Tongue (tissue), 1 donor: ENCODE measurements at regions not wholly inside any gene's neighbourhood (a gene's known extent, or its start where the extent isn't known, plus 50 kb on each side); places are given as distances from the start of the nearest gene placed in this dataset.
"Not testable (repeated sequence)": the region's sequence is repeated elsewhere in the genome, so short reads cannot be mapped to it uniquely, and the experiment has no call there.

Experiments used
- DNase-seq: peaks from one replicate; pipeline ENCODE4 v3.0.0-alpha.2; 2015

DNA sequence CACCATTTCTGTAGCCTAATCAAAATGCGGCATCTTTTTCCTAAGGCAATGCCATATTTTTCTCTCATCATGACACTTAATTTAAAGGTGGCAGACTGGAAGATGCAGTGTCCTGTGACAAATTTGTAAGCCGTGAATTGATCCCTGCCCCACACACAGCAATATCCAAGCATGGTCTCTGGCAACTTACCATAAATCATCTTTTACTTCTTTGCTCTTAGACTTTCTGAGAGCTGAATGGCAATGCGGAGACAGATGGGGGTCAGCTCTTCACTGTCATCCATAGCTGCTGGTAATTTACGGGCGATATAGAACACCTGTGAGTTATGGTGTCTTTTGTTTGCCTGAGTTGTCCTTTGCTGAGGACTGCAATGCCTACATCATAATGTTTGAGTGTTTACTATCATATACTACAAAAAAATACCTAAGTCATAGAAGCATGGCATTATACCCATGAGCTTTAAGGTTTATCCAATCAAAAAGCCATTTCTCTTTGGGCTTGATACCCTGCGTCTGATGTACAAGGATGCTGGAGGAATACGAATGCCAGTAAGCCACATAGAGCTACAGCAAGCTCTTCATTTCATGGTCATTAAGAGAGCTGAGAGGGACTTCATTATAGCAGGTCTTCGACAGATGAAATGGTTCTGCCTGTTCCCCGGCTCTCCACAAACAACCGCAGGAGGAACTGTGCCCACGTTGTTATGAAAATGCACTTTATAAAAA lies 148.1 kb downstream of the TRIML1 start:
- no peak for DNase-seq

DNA sequence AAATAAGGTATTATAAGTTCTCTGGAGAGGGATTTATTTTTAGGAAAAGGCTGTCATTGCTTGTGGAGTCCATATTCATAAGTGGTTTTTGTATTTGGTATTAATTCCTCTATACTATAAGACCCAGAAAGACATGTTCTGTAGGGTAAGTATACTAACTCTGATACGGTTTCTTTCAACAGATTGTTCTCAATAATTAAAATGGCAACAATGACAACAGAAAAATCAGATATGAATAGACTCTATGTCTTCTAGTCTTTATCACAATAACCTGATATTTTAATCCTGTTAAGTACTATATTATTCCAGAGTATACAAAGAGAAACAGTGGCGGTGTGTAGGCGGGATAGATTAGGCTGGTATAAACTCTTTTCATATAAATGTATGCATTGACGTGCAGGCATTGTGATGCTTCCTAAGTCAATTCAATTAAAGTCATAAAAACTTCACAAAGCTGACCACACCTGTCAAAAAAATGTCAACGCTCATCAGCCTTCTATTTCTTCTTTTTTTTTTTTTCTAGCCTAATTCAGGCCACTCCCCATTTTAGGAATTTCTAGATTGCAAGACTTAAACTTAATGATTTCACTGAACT lies 150.4 kb downstream of the TRIML1 start:
- no peak for DNase-seq

- no peak for DNase-seq
These were observed 156.7 kb downstream of the TRIML1 start for GRCh38 chr4:188295899-188296298.

DNA sequence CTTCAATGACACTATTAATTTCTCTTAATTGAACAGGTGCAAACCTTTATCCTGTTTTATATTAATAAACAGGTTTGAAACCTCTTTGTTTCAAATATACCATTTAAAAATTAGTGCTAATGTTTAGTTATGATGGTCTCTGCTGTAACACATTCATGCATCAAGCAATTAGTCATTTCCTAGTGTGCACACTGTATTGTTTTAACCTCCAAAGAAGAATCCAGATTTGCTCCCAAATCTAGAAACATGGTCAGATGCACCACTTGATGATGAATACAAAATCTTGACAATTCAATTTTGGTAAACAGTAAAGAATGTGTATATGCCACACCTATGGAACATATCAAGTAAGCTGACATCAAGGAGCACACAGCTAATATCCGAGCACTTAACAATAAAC lies 157.1 kb downstream of the TRIML1 start:
- no peak for DNase-seq

DNA sequence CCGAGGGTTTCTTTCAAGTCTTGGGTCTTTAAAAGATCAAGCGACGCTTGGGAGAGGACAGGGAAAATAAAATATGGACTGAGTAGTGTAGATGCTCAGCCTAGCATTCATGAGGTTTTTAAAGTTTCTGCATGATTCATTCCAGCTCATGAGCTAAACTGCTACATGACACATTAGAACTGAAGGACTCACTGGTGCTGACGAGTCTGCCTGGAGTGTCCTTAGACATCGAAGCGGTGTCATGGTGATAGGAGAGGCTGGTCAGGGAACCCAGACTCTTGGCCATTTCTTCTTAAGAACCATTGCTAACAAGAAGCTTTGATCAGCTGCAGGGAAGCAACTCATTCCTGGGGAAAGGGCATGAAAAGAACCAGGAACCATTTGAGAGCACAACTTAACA lies 158.6 kb downstream of the TRIML1 start:
- no peak for DNase-seq

- peak; percentile 10 for DNase-seq
These were observed 159.9 kb downstream of the TRIML1 start for GRCh38 chr4:188299161-188299560.

DNA sequence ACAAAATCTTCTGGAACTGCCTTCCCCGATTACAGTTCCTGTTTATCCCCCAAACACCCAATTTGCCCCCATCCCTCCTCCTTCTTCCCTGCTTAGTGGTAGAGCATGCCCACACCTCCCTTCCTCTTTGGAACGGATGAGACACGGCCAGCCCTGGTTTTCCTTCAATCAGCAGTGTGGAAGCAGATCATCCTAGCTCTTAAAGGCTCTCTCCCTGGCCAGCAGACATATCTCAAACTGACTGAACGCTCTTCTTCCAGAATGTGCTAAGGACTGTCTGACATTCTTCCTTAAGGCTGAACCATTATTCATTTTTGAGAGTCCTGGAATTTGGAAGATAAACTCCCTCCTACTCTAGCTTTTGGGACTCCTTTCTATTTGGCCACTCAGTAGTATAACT lies 161.1 kb downstream of the TRIML1 start:
- no peak for DNase-seq

GRCh38 chr4:188305690-188306089 lies 166.4 kb downstream of the TRIML1 start:
- no peak for DNase-seq

GRCh38 chr4:188307591-188307990 lies 168.3 kb downstream of the TRIML1 start:
- no peak for DNase-seq

DNA sequence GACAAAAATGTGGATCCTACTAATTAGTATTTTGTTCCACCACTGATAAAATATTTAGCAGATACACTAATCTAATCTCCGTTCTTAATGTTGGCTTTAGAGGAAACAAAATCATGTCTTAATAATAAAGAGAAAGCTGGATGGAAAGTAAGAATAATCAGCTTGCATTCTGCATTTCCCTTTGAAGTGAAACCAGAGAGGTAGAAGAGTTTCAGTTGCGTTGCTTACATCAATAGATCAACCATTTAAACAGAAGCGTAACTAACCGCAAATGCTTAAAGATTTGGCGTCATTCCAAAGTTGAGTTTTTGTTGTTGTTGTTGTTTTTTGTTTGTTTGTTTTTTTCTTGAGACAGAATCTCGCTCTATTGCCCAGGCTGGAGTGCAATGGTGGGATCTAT lies 168.9 kb downstream of the TRIML1 start:
- no peak for DNase-seq

- DNase-seq, result peak; percentile 51
These were observed 177.2 kb downstream of the TRIML1 start for GRCh38 chr4:188316391-188316790.

DNA sequence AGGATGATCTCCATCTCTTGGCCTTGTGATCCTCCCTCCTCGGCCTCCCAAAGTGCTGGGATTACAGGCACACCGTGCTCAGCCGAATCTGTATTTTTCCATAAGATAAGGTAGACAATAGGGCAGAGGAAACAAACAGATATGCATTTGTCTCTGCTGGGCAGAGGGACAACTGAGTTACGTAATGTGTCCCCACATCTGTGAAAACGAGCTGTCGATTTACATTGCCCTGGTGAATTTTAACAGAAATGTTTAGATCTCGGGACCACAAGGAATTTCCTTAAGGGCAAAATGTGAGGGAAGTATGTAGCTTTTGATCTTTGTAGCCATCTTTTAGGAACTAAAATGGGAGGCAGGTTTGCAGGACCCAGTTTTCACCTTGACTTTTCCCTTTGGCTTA lies 189.7 kb downstream of the TRIML1 start:
- no peak for DNase-seq

GRCh38 chr4:188329521-188329920 lies 190.3 kb downstream of the TRIML1 start:
- DNase-seq, result no peak

- DNase-seq, result no peak
These were observed 193.0 kb downstream of the TRIML1 start for GRCh38 chr4:188332265-188332664.

- DNase-seq, result no peak
These were observed 197.7 kb downstream of the TRIML1 start for GRCh38 chr4:188336891-188337290.

GRCh38 chr4:188341428-188341827 lies 202.2 kb downstream of the TRIML1 start:
- DNase-seq, result no peak

GRCh38 chr4:188346171-188346809 lies 207.0 kb downstream of the TRIML1 start:
- DNase-seq, result no peak

- DNase-seq, result no peak
These were observed 208.1 kb downstream of the TRIML1 start for GRCh38 chr4:188347339-188347738.

GRCh38 chr4:188349569-188349968 lies 210.3 kb downstream of the TRIML1 start:
- not testable (repeated sequence) for DNase-seq

DNA sequence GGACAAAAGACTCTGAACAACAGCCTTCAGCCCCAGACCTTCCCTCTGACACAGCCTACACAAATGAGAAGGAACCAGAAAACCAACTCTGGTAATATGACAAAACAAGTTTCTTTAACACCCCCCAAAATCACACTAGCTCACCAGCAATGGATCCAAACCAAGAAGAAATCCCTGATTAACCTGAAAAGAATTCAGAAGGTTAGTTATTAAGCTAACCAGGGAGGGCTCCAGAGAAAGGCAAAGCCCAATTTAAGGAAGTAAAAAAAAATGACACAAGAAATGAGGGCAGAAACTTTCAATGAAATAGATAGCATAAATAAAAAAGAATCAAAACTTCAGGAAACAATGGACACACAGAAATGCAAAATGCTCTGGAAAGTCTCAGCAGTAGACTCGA lies 224.0 kb downstream of the TRIML1 start:
- DNase-seq, result no peak

DNA sequence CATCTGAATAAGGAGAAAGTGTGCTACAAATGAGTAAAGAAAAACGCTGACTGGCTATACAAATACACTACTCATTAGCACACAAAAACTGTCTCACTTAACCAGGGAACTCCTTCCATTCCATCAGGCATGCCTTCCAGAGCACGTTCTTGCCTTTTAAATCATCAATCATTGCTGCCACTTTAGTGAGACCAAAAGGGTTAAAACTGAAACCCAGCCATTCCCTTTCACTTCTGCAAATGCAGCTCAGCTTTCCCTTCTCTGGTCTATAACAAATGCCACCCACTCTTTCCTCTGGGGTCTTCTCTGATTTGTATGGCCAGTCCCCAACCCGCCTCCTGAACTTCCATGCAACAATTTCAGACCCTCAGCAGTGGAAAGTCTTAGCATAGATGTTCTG lies 231.5 kb downstream of the TRIML1 start:
- no peak for DNase-seq

- no peak for DNase-seq
These were observed 232.8 kb downstream of the TRIML1 start for GRCh38 chr4:188372058-188372457.

- DNase-seq, result no peak
These were observed 233.6 kb downstream of the TRIML1 start for GRCh38 chr4:188372829-188373228.

GRCh38 chr4:188374871-188375270 lies 235.6 kb downstream of the TRIML1 start:
- no peak for DNase-seq
